Aorta (tissue), 5 donors: ENCODE measurements at regions not wholly inside any gene's neighbourhood (a gene's known extent, or its start where the extent isn't known, plus 50 kb on each side); places are given as distances from the start of the nearest gene placed in this dataset.

Experiments
- ATAC-seq: fragments of 200-7000 bp; cut with Tn5 transposase; one replicate; pipeline ENCODE4 v1.9.1; 2022; ENCODE audit warnings: moderate library complexity; ENCODE audit not compliant: low FRiP score
- DNase-seq, 2 donors: peaks; one replicate each; pipeline ENCODE4 v3.0.0-alpha.2; 2020
- H3K27ac ChIP-seq, 2 donors: one replicate each; pipeline ENCODE4 v1.5.1; 2013; ENCODE audit warnings: low read length in 2 of 2, mild to moderate bottlenecking in 2 of 2, moderate library complexity in 2 of 2, control low read depth in 1 of 2, inconsistent platforms in 1 of 2, low read depth in 1 of 2
- H3K27me3 ChIP-seq, 2 donors: one replicate each; pipeline ENCODE4 v1.6.1; 2013; ENCODE audit warnings: control low read depth in 1 of 2, low read length in 1 of 2, mild to moderate bottlenecking in 1 of 2, moderate library complexity in 1 of 2; ENCODE audit not compliant: insufficient read depth in 2 of 2, control insufficient read depth in 1 of 2
- H3K36me3 ChIP-seq, 2 donors: one replicate each; pipeline ENCODE4 v1.6.1; 2013; ENCODE audit warnings: control low read depth in 1 of 2, low read length in 1 of 2, mild to moderate bottlenecking in 1 of 2; ENCODE audit not compliant: insufficient read depth in 2 of 2, control insufficient read depth in 1 of 2
- H3K4me1 ChIP-seq, 2 donors: one replicate each; pipeline ENCODE4 v1.6.1; 2013; ENCODE audit warnings: low read length in 2 of 2, control low read depth in 1 of 2, mild to moderate bottlenecking in 1 of 2, moderate library complexity in 1 of 2; ENCODE audit not compliant: insufficient read depth in 2 of 2, control insufficient read depth in 1 of 2
- H3K4me3 ChIP-seq, 2 donors: one replicate each; pipeline ENCODE4 v1.5.1; 2013; ENCODE audit warnings: low read length in 2 of 2, control low read depth in 1 of 2, mild to moderate bottlenecking in 1 of 2
- H3K9me3 ChIP-seq: one replicate; pipeline ENCODE4 v1.6.1; 2013; ENCODE audit warnings: mild to moderate bottlenecking, low read length; ENCODE audit not compliant: control insufficient read depth
- WGBS, 2 donors: extraction: QIAGEN DNeasy Blood & Tissue Kit; methylation state at CpG; one replicate each; pipeline ENCODE4 v1.1.7; 2013; 5-methylcytosine and 5-hydroxymethylcytosine counted together
- intact Hi-C, 2 donors: fragments of 100-400 bp; cut with DNase I; formaldehyde crosslinking; loops; one replicate each; pipeline versions ENCODE4 v1.14.2 to v1.15.0; 2022
- donor health status: healthy with polysubstance abuse.
- donor health status: Bipolar disorder and iron deficiency.
- donor health status: DM: no; HTN: no; CAD: no.
- donor health status: DM: no; HTN: no; CAD: no.
- donor health status: DM: yes; HTN: yes; CAD: no.

DNA sequence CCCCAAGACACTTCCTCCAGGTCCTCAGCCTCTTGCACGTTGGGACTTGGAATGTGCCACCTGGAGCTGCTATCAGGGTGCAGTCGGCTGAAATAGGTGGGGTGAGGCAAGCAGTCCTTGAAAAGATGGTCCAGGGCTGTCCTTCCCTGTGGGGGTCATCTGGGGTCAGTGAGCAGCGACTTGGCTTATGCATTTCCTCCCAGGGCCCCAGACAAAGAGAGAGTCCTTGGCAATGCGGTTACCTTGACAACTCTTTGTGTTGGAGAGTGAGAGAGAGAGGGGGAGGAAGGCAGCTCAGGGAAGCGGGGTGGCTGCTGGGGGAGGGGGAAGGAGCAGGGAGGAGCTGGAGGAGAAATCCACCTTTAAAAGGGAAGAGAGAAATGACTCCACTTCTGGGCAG lies 93.8 kb downstream of the MIAT start:
- no peak for DNase-seq
- Histone ChIP-seq H3K4me1 (no peaks in the 10 kb centered on the region), H3K27ac (no peak overlapping the region), H3K9me3 (no peaks in the 10 kb centered on the region), H3K36me3 (no peaks in the 10 kb centered on the region), H3K27me3 (no peaks in the 10 kb centered on the region), H3K4me3 (no peak overlapping the region)
- intact Hi-C loops = loop anchor here in 1 of 2 donors (10.0 kb wide), 1 partner anchor 1254 kb away; no protein-coding TSS in a partner anchor
- 31 to 45% methylated on average over 5 of the region's 5 CpGs for WGBS, 2 donors
- ATAC-seq = peak; percentile 40

- WGBS, 2 donors = 95 to 97% methylated on average over 10 of the region's 10 CpGs
- intact Hi-C loops = loop anchor here in 1 of 2 donors (10.0 kb wide), 1 partner anchor 1252 kb away; no protein-coding TSS in a partner anchor
- no peak for DNase-seq
Observed at GRCh38 chr22:26753125-26753862, 95.9 kb downstream of the MIAT start.

DNA sequence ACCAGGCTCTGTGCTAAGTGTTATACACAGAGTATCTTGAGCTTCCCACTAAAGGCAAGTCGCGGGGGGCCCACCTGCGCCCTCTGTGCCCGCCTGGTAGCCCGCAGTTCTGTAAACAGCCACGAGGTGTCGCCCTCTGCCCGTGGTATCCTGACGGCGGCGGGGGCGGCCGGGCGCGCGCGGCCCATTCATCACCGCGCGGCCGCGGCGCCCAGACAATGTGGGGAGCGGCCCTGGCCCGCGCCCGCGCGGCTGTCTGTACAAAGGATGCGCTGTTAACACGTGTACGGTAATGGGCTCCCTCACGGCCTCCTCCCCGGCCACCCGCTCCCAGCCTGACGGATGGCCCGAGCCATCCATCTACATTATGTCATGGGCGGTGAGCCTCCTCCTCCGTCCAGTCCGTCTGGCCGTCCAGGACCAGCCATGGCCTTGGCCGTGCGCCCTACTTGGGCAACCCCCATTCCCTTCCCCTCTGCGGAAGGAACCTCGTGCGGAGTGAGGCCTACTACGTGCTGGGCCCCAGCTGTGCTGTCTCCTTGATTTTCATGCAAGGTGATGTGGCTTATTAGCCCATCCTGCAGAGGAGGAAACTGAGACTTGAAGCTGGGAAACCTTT lies 99.4 kb downstream of the MIAT start:
- Histone ChIP-seq H3K36me3 (no peaks in the 10 kb centered on the region), H3K9me3 (no peaks in the 10 kb centered on the region), H3K27me3 (no peaks in the 10 kb centered on the region), H3K4me1 (peaks cover 0 to 1% of the 10 kb centered on the region in 2 donors), H3K4me3 (no peak overlapping the region), H3K27ac (no peak overlapping the region)
- 5 to 7% methylated on average over 40 to 47 of the region's 47 CpGs for WGBS, 2 donors
- DNase-seq (peak; percentile 69 to 92), ATAC-seq (peak; percentile 91)
- intact Hi-C loops = loop anchor here (2.0 to 10.0 kb wide), 6 partner anchors 356 to 1251 kb away; no protein-coding TSS in a partner anchor

More at GRCh38 chr22:26753125-26753862, 95.9 kb downstream of the MIAT start:
- Histone ChIP-seq H3K27me3 (no peaks in the 10 kb centered on the region), H3K4me3 (no peak overlapping the region), H3K4me1 (peaks cover 0 to 1% of the 10 kb centered on the region in 2 donors), H3K36me3 (no peaks in the 10 kb centered on the region), H3K27ac (no peak overlapping the region), H3K9me3 (no peaks in the 10 kb centered on the region)
- no peak for ATAC-seq

GRCh38 chr22:26757496-26757895 lies 100.1 kb downstream of the MIAT start:
- intact Hi-C loops = loop anchor here (2.0 to 10.0 kb wide), 6 partner anchors 355 to 1250 kb away; no protein-coding TSS in a partner anchor
- Histone ChIP-seq H3K9me3 (no peaks in the 10 kb centered on the region), H3K4me3 (no peak overlapping the region), H3K4me1 (peaks cover 0 to 1% of the 10 kb centered on the region in 2 donors), H3K27ac (no peak overlapping the region), H3K27me3 (no peaks in the 10 kb centered on the region), H3K36me3 (no peaks in the 10 kb centered on the region)
- WGBS, 2 donors = 98% methylated on average over 4 of the region's 4 CpGs
- DNase-seq (no peak), ATAC-seq (no peak)

DNA sequence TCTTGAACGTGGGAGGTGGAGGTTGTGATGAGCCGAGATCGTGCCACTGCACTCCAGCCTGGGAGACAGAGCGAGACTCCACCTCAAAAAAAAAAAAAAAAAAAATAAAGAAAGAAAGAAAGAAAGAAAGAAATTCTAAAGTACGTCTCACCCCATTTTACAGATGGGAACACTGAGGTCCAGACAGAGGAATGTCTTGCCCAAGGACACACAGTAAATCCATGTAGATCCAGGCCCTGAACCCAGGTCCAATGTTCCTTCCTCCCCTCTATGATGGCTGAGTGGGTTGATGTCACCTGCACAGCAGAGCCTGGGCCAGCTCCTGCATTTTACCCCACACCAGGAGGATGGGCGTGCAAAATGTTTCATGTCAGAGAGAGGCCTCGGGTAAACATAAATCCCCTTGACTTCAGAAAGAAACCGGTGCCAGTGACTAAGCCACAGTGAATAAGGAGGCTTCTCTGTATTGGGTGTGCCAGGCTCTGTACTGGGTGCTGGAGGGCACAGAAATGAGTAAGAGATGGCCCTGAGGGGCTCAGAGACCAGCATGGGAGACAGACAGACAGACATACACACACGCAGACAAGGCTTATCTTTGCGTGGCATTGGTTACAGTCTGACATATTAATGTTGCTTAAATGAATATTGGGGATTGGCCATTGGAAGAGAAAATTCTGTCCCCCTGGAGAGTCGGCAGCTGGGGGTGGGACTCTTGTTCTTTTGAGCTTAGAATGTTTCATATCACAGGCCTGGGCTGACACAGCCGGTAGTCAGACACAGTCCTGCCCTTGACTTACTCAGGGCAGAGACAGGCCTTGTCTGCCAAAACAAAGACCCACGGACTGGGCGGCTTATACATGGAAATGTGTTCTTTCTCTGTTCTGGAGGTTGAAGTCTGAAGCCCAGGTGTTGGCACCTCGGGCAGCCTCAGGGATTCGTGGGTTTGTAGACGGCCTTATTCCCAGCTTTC lies 105.4 kb downstream of the MIAT start:
- no peaks in the 10 kb centered on the region for H3K36me3 ChIP-seq
- no peak for DNase-seq
- H3K4me3 ChIP-seq = no peak overlapping the region
- intact Hi-C loops = no loop called here
- no peaks in the 10 kb centered on the region for H3K4me1 ChIP-seq
- no peaks in the 10 kb centered on the region for H3K27me3 ChIP-seq
- WGBS, 2 donors = 90 to 94% methylated on average over 17 of the region's 17 CpGs
- no peak overlapping the region for H3K27ac ChIP-seq
- ATAC-seq = no peak
- no peaks in the 10 kb centered on the region for H3K9me3 ChIP-seq

- no peaks in the 10 kb centered on the region for H3K27me3 ChIP-seq
- no peak overlapping the region for H3K27ac ChIP-seq
- ATAC-seq (no peak), DNase-seq (no peak)
- intact Hi-C loops = no loop called here
- no peaks in the 10 kb centered on the region for H3K36me3 ChIP-seq
- 85 to 86% methylated on average over 16 of the region's 16 CpGs for WGBS, 2 donors
- no peak overlapping the region for H3K4me3 ChIP-seq
- H3K9me3 ChIP-seq = no peaks in the 10 kb centered on the region
- H3K4me1 ChIP-seq = no peaks in the 10 kb centered on the region
Observed at GRCh38 chr22:26763633-26764361, 106.4 kb downstream of the MIAT start.

- no peak for DNase-seq
- intact Hi-C loops = no loop called here
- Histone ChIP-seq H3K4me1 (no peaks in the 10 kb centered on the region), H3K9me3 (no peaks in the 10 kb centered on the region), H3K27me3 (no peaks in the 10 kb centered on the region), H3K4me3 (no peak overlapping the region), H3K27ac (no peak overlapping the region), H3K36me3 (no peaks in the 10 kb centered on the region)
- WGBS, 2 donors = 97% methylated on average over 19 of the region's 19 CpGs
- ATAC-seq = no peak
Observed at GRCh38 chr22:26766510-26767350, 109.3 kb downstream of the MIAT start.
